ENCODE measurements at regions not wholly inside any gene's neighbourhood (a gene's known extent, or its start where the extent isn't known, plus 50 kb on each side); places are given as distances from the start of the nearest gene placed in this dataset.

DNA sequence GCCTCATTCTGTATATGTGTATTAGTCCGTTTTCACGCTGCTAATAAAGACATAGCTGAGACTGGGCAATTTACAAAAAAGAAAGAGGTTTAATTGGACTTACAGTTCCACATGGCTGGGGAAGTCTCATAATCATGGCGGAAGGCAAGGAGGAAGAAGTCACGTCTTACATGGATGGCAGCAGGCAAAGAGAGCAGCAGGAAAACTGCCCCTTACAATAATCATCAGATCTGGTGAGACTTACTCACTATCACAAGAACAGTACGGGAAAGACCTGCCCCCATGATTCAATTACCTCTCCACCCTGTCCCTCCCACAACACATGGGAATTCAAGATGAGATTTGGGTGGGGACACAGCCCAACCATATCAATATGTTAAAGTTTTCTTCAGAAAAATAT lies 49.8 kb upstream of the GPBP1 start:
- FAIRE-seq (no peak), DNase-seq (ENCODE audit: low read depth in 1 of 2, low spot score in 1 of 2) (no peak), ATAC-seq (no peak)
- TF ChIP-seq RNF2 (IDR thresholded peaks at IDR 0.05; ENCODE audit: borderline replicate concordance, low read depth) (no peak), POLR2AphosphoS2 (conservative IDR thresholded peaks at IDR 0.05; ENCODE audit: low read length) (no peak), PHF8 (IDR thresholded peaks at IDR 0.05; ENCODE audit: borderline replicate concordance, low read depth) (no peak), KDM5A (IDR thresholded peaks at IDR 0.05) (no peak), HEYL (CRISPR knock-in tag; IDR thresholded peaks at IDR 0.05) (no peak), MAFK (IDR thresholded peaks at IDR 0.05; ENCODE audit: partially characterized antibody) (no peak), ZC3H11A (IDR thresholded peaks at IDR 0.05) (no peak), CBX8 (IDR thresholded peaks at IDR 0.05) (no peak), GATA3 (IDR thresholded peaks at IDR 0.05; ENCODE audit: borderline replicate concordance) (no peak), CHD2 (IDR thresholded peaks at IDR 0.05; ENCODE audit: low read length, partially characterized antibody) (no peak), RCOR1 (IDR thresholded peaks at IDR 0.05; ENCODE audit: low read depth, low read length) (no peak), HOXA7 (CRISPR knock-in tag; IDR thresholded peaks at IDR 0.05) (no peak), CBX2 (IDR thresholded peaks at IDR 0.05; ENCODE audit: borderline replicate concordance, low read depth) (no peak), FOXS1 (CRISPR knock-in tag; IDR thresholded peaks at IDR 0.05) (no peak), RARB (CRISPR knock-in tag; IDR thresholded peaks at IDR 0.05) (no peak), BCL3 (IDR thresholded peaks at IDR 0.05) (no peak)
- TF ChIP-seq, protein P1, sequence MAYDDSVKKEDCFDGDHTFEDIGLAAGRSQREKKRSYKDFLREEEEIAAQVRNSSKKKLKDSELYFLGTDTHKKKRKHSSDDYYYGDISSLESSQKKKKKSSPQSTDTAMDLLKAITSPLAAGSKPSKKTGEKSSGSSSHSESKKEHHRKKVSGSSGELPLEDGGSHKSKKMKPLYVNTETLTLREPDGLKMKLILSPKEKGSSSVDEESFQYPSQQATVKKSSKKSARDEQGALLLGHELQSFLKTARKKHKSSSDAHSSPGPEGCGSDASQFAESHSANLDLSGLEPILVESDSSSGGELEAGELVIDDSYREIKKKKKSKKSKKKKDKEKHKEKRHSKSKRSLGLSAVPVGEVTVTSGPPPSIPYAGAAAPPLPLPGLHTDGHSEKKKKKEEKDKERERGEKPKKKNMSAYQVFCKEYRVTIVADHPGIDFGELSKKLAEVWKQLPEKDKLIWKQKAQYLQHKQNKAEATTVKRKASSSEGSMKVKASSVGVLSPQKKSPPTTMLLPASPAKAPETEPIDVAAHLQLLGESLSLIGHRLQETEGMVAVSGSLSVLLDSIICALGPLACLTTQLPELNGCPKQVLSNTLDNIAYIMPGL (CRISPR knock-in tag; IDR thresholded peaks at IDR 0.05; ENCODE audit: borderline replicate concordance) = no peak
- TF ChIP-seq, protein P2, sequence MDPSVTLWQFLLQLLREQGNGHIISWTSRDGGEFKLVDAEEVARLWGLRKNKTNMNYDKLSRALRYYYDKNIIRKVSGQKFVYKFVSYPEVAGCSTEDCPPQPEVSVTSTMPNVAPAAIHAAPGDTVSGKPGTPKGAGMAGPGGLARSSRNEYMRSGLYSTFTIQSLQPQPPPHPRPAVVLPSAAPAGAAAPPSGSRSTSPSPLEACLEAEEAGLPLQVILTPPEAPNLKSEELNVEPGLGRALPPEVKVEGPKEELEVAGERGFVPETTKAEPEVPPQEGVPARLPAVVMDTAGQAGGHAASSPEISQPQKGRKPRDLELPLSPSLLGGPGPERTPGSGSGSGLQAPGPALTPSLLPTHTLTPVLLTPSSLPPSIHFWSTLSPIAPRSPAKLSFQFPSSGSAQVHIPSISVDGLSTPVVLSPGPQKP (IDR thresholded peaks at IDR 0.05; ENCODE audit: low read depth, low read length) = no peak
- Histone ChIP-seq H3K27ac (no peak overlapping the region), H3K4me1 (no peaks in the 10 kb centered on the region), H3K9me3 (peaks cover 8% of the 10 kb centered on the region; the same call in 2 of the 3 replicates), H3K4me3 (no peak overlapping the region), H3K4me2 (no peak overlapping the region)
- ChIA-PET POLR2A (no interaction called here), CTCF (interaction anchor here (1.7 kb wide), 1 partner anchor 14 kb away, joined by 10 read pairs; no protein-coding TSS in a partner anchor)
- 72% methylated on average over 5 of the region's 5 CpGs for WGBS (ENCODE audit: missing lambda C conversion rate)

Small RNA genes lying in the stretch of these regions (small RNA-seq; reads per million reads assigned to genes)
- 0 reads per million in 6 experiments for gene AC034244.1

All from A549 (cell line).